Sigmoid colon (tissue), 4 donors: ENCODE measurements at regions not wholly inside any gene's neighbourhood (a gene's known extent, or its start where the extent isn't known, plus 50 kb on each side); places are given as distances from the start of the nearest gene placed in this dataset.

Experiments used
- EP300 ChIP-seq, 4 donors: sonication (generic); formaldehyde crosslinking; IDR thresholded peaks; one replicate each; pipeline ENCODE4 v1.6.1; 2017; ENCODE audit warnings: antibody characterized with exemption in 4 of 4
- POLR2A ChIP-seq, 2 donors: fragments of 450-650 bp; IDR thresholded peaks; one replicate each; pipeline ENCODE4 v1.6.1; 2016; ENCODE audit warnings: antibody characterized with exemption in 2 of 2, mild to moderate bottlenecking in 2 of 2, moderate library complexity in 2 of 2
- TF ChIP-seq, protein P1 (sequence below), 4 experiments: fragments of 450-650 bp in 3 of 4; fragments of 200-600 bp in 1 of 4; IDR thresholded peaks; one replicate each; pipeline ENCODE4 v1.5.1; 2016 to 2019; ENCODE audit warnings: antibody characterized with exemption in 4 of 4, mild to moderate bottlenecking in 3 of 4, moderate library complexity in 2 of 4

DNA sequence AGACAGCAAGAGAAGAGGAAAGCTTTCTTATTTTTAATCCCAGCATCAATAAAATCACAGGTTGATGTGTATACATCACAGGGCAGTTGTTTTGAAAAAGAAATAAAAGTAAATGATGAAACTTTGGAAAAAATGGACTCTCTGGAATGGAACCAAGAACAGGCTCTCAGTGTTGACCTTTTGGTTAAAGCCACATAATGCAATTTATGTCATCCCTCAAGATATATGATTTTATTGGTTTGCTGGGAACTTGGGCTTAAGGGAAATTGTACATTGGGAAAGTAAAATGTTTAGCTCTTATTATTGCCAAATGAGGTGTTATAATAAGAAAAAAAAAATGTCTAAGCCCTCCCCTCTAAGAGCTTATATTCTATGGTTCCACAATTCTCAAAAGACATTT lies 139.8 kb upstream of the MTNR1B start:
- no peak for TF ChIP-seq POLR2A (IDR thresholded peaks at IDR 0.05)
- TF ChIP-seq, protein P1, sequence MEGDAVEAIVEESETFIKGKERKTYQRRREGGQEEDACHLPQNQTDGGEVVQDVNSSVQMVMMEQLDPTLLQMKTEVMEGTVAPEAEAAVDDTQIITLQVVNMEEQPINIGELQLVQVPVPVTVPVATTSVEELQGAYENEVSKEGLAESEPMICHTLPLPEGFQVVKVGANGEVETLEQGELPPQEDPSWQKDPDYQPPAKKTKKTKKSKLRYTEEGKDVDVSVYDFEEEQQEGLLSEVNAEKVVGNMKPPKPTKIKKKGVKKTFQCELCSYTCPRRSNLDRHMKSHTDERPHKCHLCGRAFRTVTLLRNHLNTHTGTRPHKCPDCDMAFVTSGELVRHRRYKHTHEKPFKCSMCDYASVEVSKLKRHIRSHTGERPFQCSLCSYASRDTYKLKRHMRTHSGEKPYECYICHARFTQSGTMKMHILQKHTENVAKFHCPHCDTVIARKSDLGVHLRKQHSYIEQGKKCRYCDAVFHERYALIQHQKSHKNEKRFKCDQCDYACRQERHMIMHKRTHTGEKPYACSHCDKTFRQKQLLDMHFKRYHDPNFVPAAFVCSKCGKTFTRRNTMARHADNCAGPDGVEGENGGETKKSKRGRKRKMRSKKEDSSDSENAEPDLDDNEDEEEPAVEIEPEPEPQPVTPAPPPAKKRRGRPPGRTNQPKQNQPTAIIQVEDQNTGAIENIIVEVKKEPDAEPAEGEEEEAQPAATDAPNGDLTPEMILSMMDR (IDR thresholded peaks at IDR 0.05): no peak
- no peak for TF ChIP-seq EP300 (IDR thresholded peaks at IDR 0.05)
